ENCODE measurements at regions not wholly inside any gene's neighbourhood (a gene's known extent, or its start where the extent isn't known, plus 50 kb on each side); places are given as distances from the start of the nearest gene placed in this dataset.

DNA sequence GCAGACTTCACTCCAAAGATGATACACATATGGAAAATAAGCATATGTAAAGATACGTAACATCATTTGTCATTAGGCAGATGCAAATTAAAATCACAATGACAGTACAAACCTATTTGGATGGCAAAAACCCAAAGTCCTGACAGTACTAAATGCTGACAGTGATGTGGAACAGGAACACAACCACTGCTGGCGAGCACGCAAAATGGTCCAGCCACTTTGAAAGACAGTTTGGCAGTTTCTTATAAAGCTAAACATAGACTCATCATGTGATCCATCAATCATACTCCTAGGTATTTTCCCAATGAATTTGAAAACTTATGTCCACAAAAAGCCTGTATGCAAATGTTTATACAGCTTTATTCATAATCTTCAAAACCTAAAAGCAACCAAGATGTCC lies 200.7 kb downstream of the RAMP3 start:
- Histone ChIP-seq H3K4me3 (ENCODE audit: low read length, poor library complexity, severe bottlenecking) (no peak overlapping the region), H3F3A (ENCODE audit: low read depth) (no peaks in the 10 kb centered on the region), H3K9me3 (ENCODE audit: insufficient read depth, low read depth, low read length) (no peaks in the 10 kb centered on the region), H3K9me2 (replicated peaks; ENCODE audit: low read depth, low read length) (no peaks in the 10 kb centered on the region), H4K20me1 (ENCODE audit: insufficient read depth, low read length, poor library complexity, severe bottlenecking) (no peaks in the 10 kb centered on the region), H3K4me2 (ENCODE audit: low read depth, low read length, poor library complexity, severe bottlenecking) (no peak overlapping the region), H3K27me3 (ENCODE audit: insufficient read depth, low read length, poor library complexity, severe bottlenecking) (no peaks in the 10 kb centered on the region), H3K36me3 (ENCODE audit: insufficient read depth, low read length) (no peaks in the 10 kb centered on the region), H3K4me1 (ENCODE audit: insufficient read depth, low read length, poor library complexity, severe bottlenecking) (no peaks in the 10 kb centered on the region), H2AFZ (ENCODE audit: low read length) (no peak overlapping the region), H3K9ac (ENCODE audit: low read depth, low read length, poor library complexity, severe bottlenecking) (no peak overlapping the region), H3K79me2 (ENCODE audit: insufficient read depth, low read length) (no peaks in the 10 kb centered on the region)
- TF ChIP-seq, protein P1, sequence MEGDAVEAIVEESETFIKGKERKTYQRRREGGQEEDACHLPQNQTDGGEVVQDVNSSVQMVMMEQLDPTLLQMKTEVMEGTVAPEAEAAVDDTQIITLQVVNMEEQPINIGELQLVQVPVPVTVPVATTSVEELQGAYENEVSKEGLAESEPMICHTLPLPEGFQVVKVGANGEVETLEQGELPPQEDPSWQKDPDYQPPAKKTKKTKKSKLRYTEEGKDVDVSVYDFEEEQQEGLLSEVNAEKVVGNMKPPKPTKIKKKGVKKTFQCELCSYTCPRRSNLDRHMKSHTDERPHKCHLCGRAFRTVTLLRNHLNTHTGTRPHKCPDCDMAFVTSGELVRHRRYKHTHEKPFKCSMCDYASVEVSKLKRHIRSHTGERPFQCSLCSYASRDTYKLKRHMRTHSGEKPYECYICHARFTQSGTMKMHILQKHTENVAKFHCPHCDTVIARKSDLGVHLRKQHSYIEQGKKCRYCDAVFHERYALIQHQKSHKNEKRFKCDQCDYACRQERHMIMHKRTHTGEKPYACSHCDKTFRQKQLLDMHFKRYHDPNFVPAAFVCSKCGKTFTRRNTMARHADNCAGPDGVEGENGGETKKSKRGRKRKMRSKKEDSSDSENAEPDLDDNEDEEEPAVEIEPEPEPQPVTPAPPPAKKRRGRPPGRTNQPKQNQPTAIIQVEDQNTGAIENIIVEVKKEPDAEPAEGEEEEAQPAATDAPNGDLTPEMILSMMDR (conservative IDR thresholded peaks at IDR 0.05; ENCODE audit: low read length): no peak
- no peak for TF ChIP-seq EZH2phosphoT487 (IDR thresholded peaks at IDR 0.05; ENCODE audit: borderline replicate concordance)

DNA sequence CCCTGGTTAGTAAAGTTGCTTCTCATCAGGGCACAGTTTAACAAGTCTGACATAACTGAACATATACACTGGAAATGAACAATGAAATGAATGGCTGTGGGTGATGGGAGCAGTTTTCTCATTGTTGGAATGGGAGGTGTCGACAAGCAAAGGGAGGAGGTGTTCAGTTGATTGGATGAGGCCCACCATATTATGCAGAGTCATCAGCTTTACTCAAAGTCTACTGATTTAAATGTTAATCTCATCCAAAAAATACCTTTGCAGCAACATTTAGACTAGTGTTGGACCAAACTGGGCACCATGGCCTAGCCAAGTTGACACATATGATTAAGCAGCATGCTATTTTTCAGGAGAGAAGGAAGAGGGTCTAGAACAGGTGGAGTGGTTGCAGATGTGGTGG lies 201.7 kb downstream of the RAMP3 start:
- H2AFZ ChIP-seq (ENCODE audit: low read length): no peak overlapping the region
- no peaks in the 10 kb centered on the region for H3K9me2 ChIP-seq (replicated peaks; ENCODE audit: low read depth, low read length)
- no peaks in the 10 kb centered on the region for H3K9me3 ChIP-seq (ENCODE audit: insufficient read depth, low read depth, low read length)
- no peak overlapping the region for H3K9ac ChIP-seq (ENCODE audit: low read depth, low read length, poor library complexity, severe bottlenecking)
- H4K20me1 ChIP-seq (ENCODE audit: insufficient read depth, low read length, poor library complexity, severe bottlenecking): no peaks in the 10 kb centered on the region
- no peaks in the 10 kb centered on the region for H3K27me3 ChIP-seq (ENCODE audit: insufficient read depth, low read length, poor library complexity, severe bottlenecking)
- no peaks in the 10 kb centered on the region for H3F3A ChIP-seq (ENCODE audit: low read depth)
- TF ChIP-seq EZH2phosphoT487 (IDR thresholded peaks at IDR 0.05; ENCODE audit: borderline replicate concordance): no peak
- TF ChIP-seq, protein P1 (conservative IDR thresholded peaks at IDR 0.05; ENCODE audit: low read length): no peak
- no peak overlapping the region for H3K4me2 ChIP-seq (ENCODE audit: low read depth, low read length, poor library complexity, severe bottlenecking)
- no peaks in the 10 kb centered on the region for H3K36me3 ChIP-seq (ENCODE audit: insufficient read depth, low read length)
- no peaks in the 10 kb centered on the region for H3K4me1 ChIP-seq (ENCODE audit: insufficient read depth, low read length, poor library complexity, severe bottlenecking)
- H3K79me2 ChIP-seq (ENCODE audit: insufficient read depth, low read length): no peaks in the 10 kb centered on the region
- no peak overlapping the region for H3K4me3 ChIP-seq (ENCODE audit: low read length, poor library complexity, severe bottlenecking)

DNA sequence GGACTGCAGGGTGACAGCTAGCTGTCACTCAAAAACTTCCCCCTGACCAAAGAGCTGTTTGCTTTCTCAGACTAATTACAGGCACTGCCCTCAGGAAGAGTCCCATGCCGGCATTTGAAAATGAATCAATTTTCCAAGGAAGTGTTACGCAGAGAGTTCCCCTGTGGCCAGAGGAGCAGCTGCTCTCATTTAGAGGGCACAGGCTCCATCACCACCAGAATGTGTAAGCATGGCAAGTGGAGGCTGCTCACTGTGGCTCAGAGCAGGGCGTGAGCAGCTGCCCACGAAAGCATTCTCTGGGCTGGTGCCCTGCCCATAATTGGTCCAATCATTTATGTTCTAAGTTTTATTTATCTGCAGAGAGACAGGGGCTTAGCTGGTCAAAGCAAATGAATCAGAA lies 202.2 kb downstream of the RAMP3 start:
- Histone ChIP-seq H3K9me2 (replicated peaks; ENCODE audit: low read depth, low read length) (no peaks in the 10 kb centered on the region), H3F3A (ENCODE audit: low read depth) (no peaks in the 10 kb centered on the region), H3K4me3 (ENCODE audit: low read length, poor library complexity, severe bottlenecking) (no peak overlapping the region), H3K9me3 (ENCODE audit: insufficient read depth, low read depth, low read length) (no peaks in the 10 kb centered on the region), H3K9ac (ENCODE audit: low read depth, low read length, poor library complexity, severe bottlenecking) (no peak overlapping the region), H3K27me3 (ENCODE audit: insufficient read depth, low read length, poor library complexity, severe bottlenecking) (no peaks in the 10 kb centered on the region), H3K4me1 (ENCODE audit: insufficient read depth, low read length, poor library complexity, severe bottlenecking) (no peaks in the 10 kb centered on the region), H3K4me2 (ENCODE audit: low read depth, low read length, poor library complexity, severe bottlenecking) (no peak overlapping the region), H3K36me3 (ENCODE audit: insufficient read depth, low read length) (no peaks in the 10 kb centered on the region), H3K79me2 (ENCODE audit: insufficient read depth, low read length) (no peaks in the 10 kb centered on the region), H2AFZ (ENCODE audit: low read length) (no peak overlapping the region), H4K20me1 (ENCODE audit: insufficient read depth, low read length, poor library complexity, severe bottlenecking) (no peaks in the 10 kb centered on the region)
- TF ChIP-seq EZH2phosphoT487 (IDR thresholded peaks at IDR 0.05; ENCODE audit: borderline replicate concordance): no peak
- TF ChIP-seq, protein P1 (conservative IDR thresholded peaks at IDR 0.05; ENCODE audit: low read length): no peak
